ENCODE measurements at regions not wholly inside any gene's neighbourhood (a gene's known extent, or its start where the extent isn't known, plus 50 kb on each side); places are given as distances from the start of the nearest gene placed in this dataset.
"Not testable (repeated sequence)": the region's sequence is repeated elsewhere in the genome, so short reads cannot be mapped to it uniquely, and the experiment has no call there.

GRCh38 chr11:3583476-3583875 is 58.3 kb downstream of the ART5 start:
- DNase-seq (ENCODE audit: low read depth); H3K4me3 ChIP-seq (ENCODE audit: low read depth, low read length): not testable (repeated sequence)

- not testable (repeated sequence) for H3K4me3 ChIP-seq (ENCODE audit: low read depth, low read length); DNase-seq (ENCODE audit: low read depth)
Measured at GRCh38 chr11:3581389-3581725, 60.4 kb downstream of the ART5 start.

- TF ChIP-seq, protein P1, sequence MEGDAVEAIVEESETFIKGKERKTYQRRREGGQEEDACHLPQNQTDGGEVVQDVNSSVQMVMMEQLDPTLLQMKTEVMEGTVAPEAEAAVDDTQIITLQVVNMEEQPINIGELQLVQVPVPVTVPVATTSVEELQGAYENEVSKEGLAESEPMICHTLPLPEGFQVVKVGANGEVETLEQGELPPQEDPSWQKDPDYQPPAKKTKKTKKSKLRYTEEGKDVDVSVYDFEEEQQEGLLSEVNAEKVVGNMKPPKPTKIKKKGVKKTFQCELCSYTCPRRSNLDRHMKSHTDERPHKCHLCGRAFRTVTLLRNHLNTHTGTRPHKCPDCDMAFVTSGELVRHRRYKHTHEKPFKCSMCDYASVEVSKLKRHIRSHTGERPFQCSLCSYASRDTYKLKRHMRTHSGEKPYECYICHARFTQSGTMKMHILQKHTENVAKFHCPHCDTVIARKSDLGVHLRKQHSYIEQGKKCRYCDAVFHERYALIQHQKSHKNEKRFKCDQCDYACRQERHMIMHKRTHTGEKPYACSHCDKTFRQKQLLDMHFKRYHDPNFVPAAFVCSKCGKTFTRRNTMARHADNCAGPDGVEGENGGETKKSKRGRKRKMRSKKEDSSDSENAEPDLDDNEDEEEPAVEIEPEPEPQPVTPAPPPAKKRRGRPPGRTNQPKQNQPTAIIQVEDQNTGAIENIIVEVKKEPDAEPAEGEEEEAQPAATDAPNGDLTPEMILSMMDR (IDR thresholded peaks at IDR 0.05; ENCODE audit: low read depth, low read length, missing control alignments), result peak; percentile 52
- DNase-seq (ENCODE audit: low read depth); H3K4me3 ChIP-seq (ENCODE audit: low read depth, low read length): not testable (repeated sequence)
Measured at GRCh38 chr11:3580487-3581388, 61.1 kb downstream of the ART5 start.

DNA sequence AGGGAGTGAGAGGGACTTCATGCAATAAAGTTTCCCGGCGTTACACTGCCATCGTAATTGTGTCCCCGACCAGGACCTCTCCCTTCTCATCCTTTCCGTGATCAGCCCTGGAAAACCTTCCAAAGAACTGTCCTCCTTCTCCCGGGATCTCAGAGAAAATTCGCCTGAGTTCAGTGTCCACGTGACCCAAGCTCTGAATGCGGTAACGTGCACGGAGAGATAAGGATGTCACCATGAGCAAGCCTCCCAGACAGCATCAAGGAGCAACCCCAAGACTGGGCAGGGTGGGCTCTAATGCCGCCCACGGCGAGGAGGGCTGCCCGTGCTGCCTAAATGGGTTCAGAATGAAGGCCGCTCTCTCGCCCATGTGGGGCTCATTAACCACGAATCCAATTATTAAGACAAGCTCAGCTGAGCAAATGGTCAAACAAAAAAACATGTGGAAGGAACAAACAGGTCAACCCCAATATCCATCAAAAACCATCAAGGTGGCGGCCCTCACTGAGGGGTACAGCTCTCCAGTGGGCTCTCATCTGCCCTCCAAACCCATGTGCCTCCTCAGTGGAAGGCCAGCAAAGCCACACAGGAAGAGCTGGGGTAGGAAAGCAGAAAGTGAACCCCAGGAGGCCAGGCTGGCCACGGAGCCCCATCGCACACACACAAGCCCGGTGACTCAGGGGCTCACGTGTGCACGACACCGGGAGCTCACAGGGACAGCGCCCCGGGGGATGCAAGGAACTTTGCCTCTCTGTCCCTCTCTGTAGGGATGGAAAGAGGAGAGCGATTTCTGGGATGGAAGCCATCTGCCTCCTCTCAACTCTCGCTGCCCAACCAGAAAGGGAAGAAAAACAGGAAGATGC is 62.0 kb downstream of the ART5 start:
- H3K4me3 ChIP-seq (ENCODE audit: low read depth, low read length); DNase-seq (ENCODE audit: low read depth): not testable (repeated sequence)

- H3K4me3 ChIP-seq (ENCODE audit: low read depth, low read length); DNase-seq (ENCODE audit: low read depth): not testable (repeated sequence)
Measured at GRCh38 chr11:3576066-3576604, 65.7 kb downstream of the ART5 start.

GRCh38 chr11:3572976-3573647 is 68.7 kb downstream of the ART5 start:
- not testable (repeated sequence) for H3K4me3 ChIP-seq (ENCODE audit: low read depth, low read length); DNase-seq (ENCODE audit: low read depth)

GRCh38 chr11:3571752-3572151 is 70.0 kb downstream of the ART5 start:
- not testable (repeated sequence) for DNase-seq (ENCODE audit: low read depth)

GRCh38 chr11:3565838-3566237 is 76.0 kb downstream of the ART5 start:
- H3K4me3 ChIP-seq (ENCODE audit: low read depth, low read length); DNase-seq (ENCODE audit: low read depth): not testable (repeated sequence)

More at GRCh38 chr11:3571752-3572151, 70.0 kb downstream of the ART5 start:
- not testable (repeated sequence) for H3K4me3 ChIP-seq (ENCODE audit: low read depth, low read length)

DNA sequence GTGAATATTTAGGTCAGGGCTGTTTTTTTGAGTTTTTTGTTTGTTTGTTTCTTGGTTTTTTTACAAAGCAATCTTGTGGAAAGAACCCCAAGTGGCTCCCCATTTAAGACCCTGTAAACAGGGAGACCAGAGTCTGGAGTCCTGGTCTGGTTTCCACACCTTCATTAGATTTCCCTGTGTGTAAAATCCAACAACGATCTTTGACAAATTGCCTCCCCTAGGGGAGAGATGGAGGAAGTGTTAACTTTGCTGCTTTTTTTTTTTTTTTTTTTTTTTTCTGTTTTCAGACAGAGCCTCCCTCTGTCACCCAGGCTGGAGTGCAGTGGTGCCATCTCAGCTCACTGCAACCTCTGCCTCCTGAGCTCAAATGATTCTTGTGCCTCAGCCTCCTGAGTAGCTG is 77.4 kb downstream of the ART5 start:
- not testable (repeated sequence) for H3K4me3 ChIP-seq (ENCODE audit: low read depth, low read length); DNase-seq (ENCODE audit: low read depth)
- TF ChIP-seq, protein P1 (IDR thresholded peaks at IDR 0.05; ENCODE audit: low read depth, low read length, missing control alignments), result peak; percentile 51

DNA sequence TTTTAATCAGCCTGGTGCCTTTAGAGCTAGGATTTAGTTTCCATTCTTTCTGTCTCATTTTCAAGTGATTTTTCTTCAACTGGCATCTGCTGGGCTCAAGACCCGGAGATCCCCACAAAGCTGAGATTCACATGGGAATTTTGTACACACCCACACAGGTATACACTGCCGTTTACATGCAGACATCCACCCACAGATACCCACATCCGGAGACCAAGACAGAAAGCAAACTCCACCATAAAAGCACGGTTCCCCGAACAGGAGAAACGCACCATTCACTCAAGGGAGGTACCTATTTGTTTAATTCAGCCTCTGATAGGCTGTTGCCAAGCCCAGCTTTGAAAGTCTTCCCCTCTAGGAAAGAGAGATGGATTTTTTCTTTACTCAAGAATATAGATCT is 87.2 kb downstream of the ART5 start:
- peak; percentile 19 for DNase-seq (ENCODE audit: low read depth)
- H3K4me3 ChIP-seq (ENCODE audit: low read depth, low read length), result not testable (repeated sequence)

- DNase-seq (ENCODE audit: low read depth); H3K4me3 ChIP-seq (ENCODE audit: low read depth, low read length): not testable (repeated sequence)
Measured at GRCh38 chr11:3544990-3545389, 96.8 kb downstream of the ART5 start.

DNA sequence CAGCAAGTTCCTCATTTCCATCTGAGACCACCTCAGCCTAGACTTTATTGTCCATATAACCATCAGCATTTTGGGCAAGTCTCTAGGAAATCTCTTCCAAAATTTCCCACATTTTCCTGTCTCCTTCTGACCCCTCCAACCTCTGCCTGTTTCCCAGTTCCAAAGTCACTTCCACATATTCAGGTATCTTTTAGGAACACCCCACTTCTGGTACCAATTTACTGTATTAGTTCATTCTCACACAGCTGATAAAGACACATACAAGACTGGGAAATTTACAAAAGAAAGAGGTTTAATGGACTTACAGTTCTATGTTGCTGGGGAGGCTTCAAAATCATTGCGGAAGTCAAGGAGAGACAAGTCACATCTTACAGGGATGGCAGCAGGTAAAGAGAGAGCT is 103.6 kb downstream of the ART5 start:
- not testable (repeated sequence) for H3K4me3 ChIP-seq (ENCODE audit: low read depth, low read length); DNase-seq (ENCODE audit: low read depth)

- DNase-seq (ENCODE audit: low read depth); H3K4me3 ChIP-seq (ENCODE audit: low read depth, low read length): not testable (repeated sequence)
Measured at GRCh38 chr11:3537254-3537653, 104.5 kb downstream of the ART5 start.

GRCh38 chr11:3532958-3533357 is 108.8 kb downstream of the ART5 start:
- DNase-seq (ENCODE audit: low read depth); H3K4me3 ChIP-seq (ENCODE audit: low read depth, low read length): not testable (repeated sequence)

- not testable (repeated sequence) for DNase-seq (ENCODE audit: low read depth); H3K4me3 ChIP-seq (ENCODE audit: low read depth, low read length)
Measured at GRCh38 chr11:3531280-3531679, 110.5 kb downstream of the ART5 start.

GRCh38 chr11:3523567-3523966 is 118.2 kb downstream of the ART5 start:
- H3K4me3 ChIP-seq (ENCODE audit: low read depth, low read length); DNase-seq (ENCODE audit: low read depth): not testable (repeated sequence)

Data from GM12864 (cell line).